ENCODE measurements at regions not wholly inside any gene's neighbourhood (a gene's known extent, or its start where the extent isn't known, plus 50 kb on each side); places are given as distances from the start of the nearest gene placed in this dataset.

GRCh38 chr6:119848696-119849095, 499.1 kb upstream of the MAN1A1 start:
- no peak for TF ChIP-seq NFE2L1 (CRISPR knock-in tag; IDR thresholded peaks at IDR 0.05)
- TF ChIP-seq PRDM15 (CRISPR knock-in tag; IDR thresholded peaks at IDR 0.05), result no peak
- no peak for TF ChIP-seq IRF1 (CRISPR knock-in tag; IDR thresholded peaks at IDR 0.05)
- no peak for TF ChIP-seq ZNF396 (CRISPR knock-in tag; IDR thresholded peaks at IDR 0.05; ENCODE audit: borderline replicate concordance)
- TF ChIP-seq ZNF423 (CRISPR knock-in tag; IDR thresholded peaks at IDR 0.05), result no peak
- no peak for TF ChIP-seq PRRX2 (CRISPR knock-in tag; IDR thresholded peaks at IDR 0.05)
- no peak for TF ChIP-seq NFATC4 (CRISPR knock-in tag; IDR thresholded peaks at IDR 0.05)
- no peak for TF ChIP-seq ELF4 (CRISPR knock-in tag; IDR thresholded peaks at IDR 0.05; ENCODE audit: low read depth)
- TF ChIP-seq CDX4 (CRISPR knock-in tag; IDR thresholded peaks at IDR 0.05; ENCODE audit: borderline replicate concordance), result no peak
- TF ChIP-seq NR1H2 (CRISPR knock-in tag; IDR thresholded peaks at IDR 0.05), result no peak
- TF ChIP-seq CBFB (CRISPR knock-in tag; IDR thresholded peaks at IDR 0.05; ENCODE audit: low read depth), result no peak
- no peak for TF ChIP-seq CREM (CRISPR knock-in tag; IDR thresholded peaks at IDR 0.05)
- TF ChIP-seq E2F1 (CRISPR knock-in tag; IDR thresholded peaks at IDR 0.05), result no peak
- TF ChIP-seq STAT6 (CRISPR knock-in tag; conservative IDR thresholded peaks at IDR 0.05; ENCODE audit: low read depth), result no peak
- no peak overlapping the region for H3K4me3 Mint-ChIP-seq
- H3K27me3 Mint-ChIP-seq (ENCODE audit: low read depth), result no peaks in the 10 kb centered on the region
- H3K9me3 Mint-ChIP-seq, result no peaks in the 10 kb centered on the region
- no peaks in the 10 kb centered on the region for H3K4me1 Mint-ChIP-seq
- CTCF ChIA-PET, result no interaction called here
- POLR2A ChIA-PET, result interaction anchor here (0.6 kb wide), 1 partner anchor 248 kb away, joined by 3 read pairs; no protein-coding TSS in a partner anchor
- H3K27ac Mint-ChIP-seq, result no peak overlapping the region
- DNase-seq (ENCODE audit: low spot score), result no peak
- no peak for ATAC-seq
- no peaks in the 10 kb centered on the region for H3K36me3 Mint-ChIP-seq

- Mint-ChIP-seq H3K4me1 (no peaks in the 10 kb centered on the region), H3K36me3 (no peaks in the 10 kb centered on the region), H3K27ac (no peak overlapping the region), H3K4me3 (no peak overlapping the region), H3K9me3 (peaks cover 15% of the 10 kb centered on the region), H3K27me3 (ENCODE audit: low read depth) (no peaks in the 10 kb centered on the region)
- TF ChIP-seq GRHL2 (CRISPR knock-in tag; IDR thresholded peaks at IDR 0.05; ENCODE audit: insufficient replicate concordance, severe bottlenecking) (no peak), KAT7 (CRISPR knock-in tag; IDR thresholded peaks at IDR 0.05; ENCODE audit: borderline replicate concordance) (no peak), RELA (CRISPR knock-in tag; IDR thresholded peaks at IDR 0.05; ENCODE audit: borderline replicate concordance) (no peak), ZBTB21 (CRISPR knock-in tag; IDR thresholded peaks at IDR 0.05; ENCODE audit: borderline replicate concordance) (no peak), TEAD1 (CRISPR knock-in tag; IDR thresholded peaks at IDR 0.05) (no peak), USF1 (CRISPR knock-in tag; IDR thresholded peaks at IDR 0.05) (no peak), PREB (CRISPR knock-in tag; IDR thresholded peaks at IDR 0.05; ENCODE audit: borderline replicate concordance) (no peak)
- ChIA-PET POLR2A (no interaction called here), CTCF (no interaction called here)
- ATAC-seq (no peak), DNase-seq (ENCODE audit: low spot score) (no peak)
Measured at GRCh38 chr6:119845161-119845560, 495.6 kb upstream of the MAN1A1 start.
